NCI-H2107 treated with DMSO at 0.1 percent for 48 hours (cell line): ENCODE measurements at regions not wholly inside any gene's neighbourhood (a gene's known extent, or its start where the extent isn't known, plus 50 kb on each side); places are given as distances from the start of the nearest gene placed in this dataset.
"Not testable (repeated sequence)": the region's sequence is repeated elsewhere in the genome, so short reads cannot be mapped to it uniquely, and the experiment has no call there.

ENCODE experiments used
- DNase-seq: peaks from one replicate; lab custom pipeline; 2025; ENCODE audit not compliant: unreplicated experiment; lab: John Stamatoyannopoulos, UW

- DNase-seq: no peak
Measured at GRCh38 chr1:60746278-60746791, 336.0 kb upstream of the NFIA start.

- DNase-seq: no peak
Measured at GRCh38 chr1:60745484-60745883, 336.9 kb upstream of the NFIA start.

DNA sequence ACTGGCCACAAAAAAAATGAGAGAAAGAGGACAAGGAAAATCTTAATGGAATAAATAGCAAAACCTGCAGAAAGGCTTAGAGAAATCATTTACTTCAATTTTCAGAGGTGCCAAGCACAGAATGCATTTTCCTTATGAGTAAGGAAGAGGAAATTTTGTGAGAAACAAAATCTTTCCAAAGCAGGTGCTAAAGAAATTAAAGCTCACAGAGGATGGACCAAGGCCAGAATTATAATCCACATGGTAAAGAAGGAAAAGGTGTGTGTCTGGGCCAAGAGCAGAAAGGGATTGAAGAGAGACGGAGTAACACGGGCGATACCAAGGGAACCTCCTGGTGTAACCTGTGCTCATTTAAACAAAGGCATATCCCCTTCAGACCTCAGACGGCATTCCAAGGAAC, 340.0 kb upstream of the NFIA start:
- DNase-seq: no peak

- DNase-seq: no peak
Measured at GRCh38 chr1:60740154-60740553, 342.2 kb upstream of the NFIA start.

- DNase-seq: no peak
Measured at GRCh38 chr1:60739729-60740128, 342.6 kb upstream of the NFIA start.

GRCh38 chr1:60732977-60733401, 349.4 kb upstream of the NFIA start:
- DNase-seq: no peak

DNA sequence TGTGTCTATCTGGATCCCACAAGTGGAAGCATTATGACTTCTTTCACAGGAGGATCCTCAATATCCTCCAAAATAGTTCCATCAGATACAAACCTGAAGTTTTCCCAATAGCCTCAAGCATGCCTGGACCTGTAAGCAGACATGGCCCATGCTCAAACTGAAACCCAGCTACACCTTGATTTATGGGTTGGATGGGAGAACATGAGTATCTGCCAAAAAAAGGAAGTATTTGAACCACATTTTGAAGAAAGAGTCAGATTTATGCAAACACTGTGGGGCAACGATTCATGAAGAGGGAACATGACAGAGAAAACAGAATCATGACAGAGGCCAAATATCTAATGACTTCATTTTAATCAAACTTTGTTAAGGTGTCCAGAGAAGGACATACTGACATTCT, 351.0 kb upstream of the NFIA start:
- no peak for DNase-seq

DNA sequence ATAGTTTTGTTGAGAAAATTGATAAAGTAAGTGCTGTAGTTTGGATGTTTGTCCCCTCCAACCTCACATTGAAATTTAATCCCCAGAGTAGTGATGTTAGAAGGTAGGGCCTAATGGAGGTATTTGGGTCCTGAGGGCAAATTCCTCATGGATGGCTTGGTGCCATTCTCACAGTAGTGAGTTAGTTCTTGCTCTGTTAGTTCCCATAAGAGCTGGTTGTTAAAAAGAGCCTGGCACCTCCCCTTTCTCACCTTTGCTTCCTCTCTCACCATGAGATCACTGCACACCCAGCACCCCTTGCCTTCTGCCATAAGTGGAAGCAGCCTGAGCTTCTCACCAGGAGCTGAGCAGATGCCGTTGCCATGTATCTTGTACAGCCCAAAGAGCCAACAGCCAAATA, 354.8 kb upstream of the NFIA start:
- no peak for DNase-seq

DNA sequence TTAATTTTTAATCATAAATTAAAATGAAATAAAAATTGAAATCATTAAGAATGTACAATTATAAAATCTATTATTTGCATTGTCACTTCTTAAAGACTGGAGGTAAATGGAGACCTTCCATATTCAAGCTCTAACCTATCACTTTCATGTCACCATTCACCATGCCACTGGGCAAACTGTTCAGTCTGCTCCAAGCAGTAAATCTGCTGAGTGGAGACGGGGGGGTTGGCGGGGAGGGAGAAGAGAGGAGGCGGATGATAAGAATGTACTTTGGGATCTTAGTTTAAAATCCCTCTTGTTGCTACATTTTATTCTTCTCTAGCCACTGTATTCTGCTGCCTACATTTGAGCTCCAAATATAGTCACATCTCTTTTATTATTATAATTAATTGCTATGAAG, 365.9 kb upstream of the NFIA start:
- no peak for DNase-seq

- no peak for DNase-seq
Measured at GRCh38 chr1:60715970-60716369, 366.4 kb upstream of the NFIA start.

DNA sequence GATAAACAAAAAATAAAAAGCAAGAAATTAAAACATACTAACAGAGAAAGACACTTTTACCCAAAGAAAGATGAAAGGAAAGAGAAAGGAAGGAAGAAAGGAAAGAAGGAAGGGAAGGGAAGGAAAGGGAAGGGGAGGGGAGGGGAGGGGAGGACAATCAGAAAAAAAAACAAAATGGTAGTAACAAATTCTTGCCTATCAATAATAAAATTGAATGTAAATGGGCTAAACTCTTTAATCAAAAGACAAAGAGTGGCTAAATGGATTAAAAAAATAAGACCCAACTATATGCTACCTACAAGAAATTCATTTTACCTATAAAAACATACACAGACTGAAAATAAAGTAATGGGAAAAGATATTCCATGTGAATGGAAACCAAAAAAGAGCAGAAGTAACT, 372.9 kb upstream of the NFIA start:
- DNase-seq: no peak

- no peak for DNase-seq
Measured at GRCh38 chr1:60705026-60705425, 377.3 kb upstream of the NFIA start.

GRCh38 chr1:60703155-60703554, 379.2 kb upstream of the NFIA start:
- no peak for DNase-seq

DNA sequence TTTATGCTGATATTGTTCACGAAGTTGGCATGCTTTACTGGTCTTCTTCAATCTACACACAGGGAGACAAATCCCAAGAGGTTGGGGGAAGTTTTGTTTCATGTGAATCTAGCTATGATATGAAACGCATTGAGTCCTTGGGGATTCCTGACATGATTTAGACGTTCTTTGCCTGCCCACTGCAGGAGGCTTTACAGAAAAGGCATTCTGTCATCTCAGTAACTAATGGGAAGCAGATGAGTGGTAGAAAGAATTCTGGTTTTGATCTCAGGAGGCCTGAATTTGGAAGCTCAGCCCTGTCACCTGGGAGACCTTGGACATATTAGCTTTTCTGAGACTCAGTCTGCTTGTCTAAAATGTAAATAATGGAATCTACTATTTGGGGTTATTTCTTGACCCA, 383.0 kb upstream of the NFIA start:
- no peak for DNase-seq

- no peak for DNase-seq
Measured at GRCh38 chr1:60697204-60697994, 385.0 kb upstream of the NFIA start.

DNA sequence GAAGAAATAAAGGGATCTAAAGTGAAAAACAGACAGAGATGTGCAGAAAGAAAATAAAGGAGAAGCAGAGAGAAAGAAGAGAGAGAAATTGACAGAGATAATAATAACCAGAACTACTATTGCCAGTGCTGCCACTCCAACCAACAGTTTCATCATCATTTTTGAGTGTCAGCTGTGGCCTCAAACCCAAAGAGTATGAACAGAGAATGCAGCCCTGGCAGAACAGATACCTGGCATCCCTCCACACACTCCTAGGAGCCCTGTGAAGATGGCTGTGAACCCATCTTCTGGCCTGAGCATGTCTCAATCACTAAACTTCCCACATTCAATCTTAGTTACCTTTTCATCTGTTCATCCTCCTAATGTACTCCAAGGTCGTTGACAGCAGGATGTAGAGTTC, 385.8 kb upstream of the NFIA start:
- DNase-seq: no peak

DNA sequence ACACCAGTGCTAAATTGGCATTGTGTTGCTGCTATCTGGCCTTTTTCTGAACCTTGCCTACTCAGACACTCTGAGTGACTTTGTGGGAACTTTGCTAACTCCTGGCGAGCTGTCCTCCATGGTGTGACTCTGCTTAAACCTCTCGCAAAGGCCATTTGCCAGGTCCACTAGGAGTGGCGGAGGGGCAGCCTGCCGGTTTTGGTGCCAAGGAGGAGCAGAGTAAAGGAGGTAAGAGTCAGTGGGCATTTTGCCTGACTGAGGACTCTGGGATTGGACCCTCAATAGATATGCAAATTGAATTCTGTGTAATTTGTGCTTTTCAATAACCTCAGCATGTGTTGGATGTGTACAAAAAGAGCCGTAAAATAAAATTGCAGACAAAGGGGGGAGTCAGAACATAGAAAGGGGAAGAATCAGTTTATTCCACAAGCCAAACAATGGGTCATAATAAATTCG, 386.6 kb upstream of the NFIA start:
- no peak for DNase-seq

DNA sequence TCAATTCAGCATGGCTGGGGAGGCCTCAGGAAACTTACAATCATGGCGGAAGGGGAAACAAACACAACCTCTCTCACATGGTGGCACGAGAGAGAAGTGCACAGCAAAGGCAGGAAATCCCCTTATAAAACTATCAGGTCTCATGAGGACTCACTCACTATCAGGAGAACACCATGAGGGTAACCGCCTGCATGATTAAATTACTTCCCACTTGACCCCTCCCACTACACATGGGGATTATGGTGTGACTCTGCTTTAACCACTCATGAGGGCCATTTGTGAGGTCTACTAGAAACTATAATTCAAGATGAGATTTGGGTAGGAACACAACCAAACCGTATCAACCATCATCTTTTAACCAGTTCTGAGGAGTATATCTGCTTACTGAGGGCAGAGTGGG, 387.4 kb upstream of the NFIA start:
- no peak for DNase-seq

DNA sequence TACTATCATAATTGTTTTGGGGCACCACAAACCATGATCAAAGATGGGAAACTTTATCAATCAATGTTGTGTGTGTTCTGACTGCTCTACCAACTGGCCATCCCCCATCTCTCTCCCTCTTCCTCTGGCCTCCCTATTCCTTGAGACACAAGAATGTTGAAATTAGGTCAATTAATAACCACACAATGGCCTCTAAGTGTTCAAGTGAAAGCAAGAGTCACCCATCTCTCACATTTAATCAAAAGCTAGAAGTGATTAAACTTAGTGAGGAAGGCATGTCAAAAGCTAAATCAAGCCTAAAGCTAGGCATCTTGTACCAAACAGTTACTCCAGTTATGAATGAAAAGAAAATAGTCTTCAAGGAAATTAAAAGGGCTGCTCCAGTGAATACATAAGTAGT, 390.3 kb upstream of the NFIA start:
- DNase-seq: no peak

GRCh38 chr1:60688221-60688620, 394.1 kb upstream of the NFIA start:
- DNase-seq: not testable (repeated sequence)

DNA sequence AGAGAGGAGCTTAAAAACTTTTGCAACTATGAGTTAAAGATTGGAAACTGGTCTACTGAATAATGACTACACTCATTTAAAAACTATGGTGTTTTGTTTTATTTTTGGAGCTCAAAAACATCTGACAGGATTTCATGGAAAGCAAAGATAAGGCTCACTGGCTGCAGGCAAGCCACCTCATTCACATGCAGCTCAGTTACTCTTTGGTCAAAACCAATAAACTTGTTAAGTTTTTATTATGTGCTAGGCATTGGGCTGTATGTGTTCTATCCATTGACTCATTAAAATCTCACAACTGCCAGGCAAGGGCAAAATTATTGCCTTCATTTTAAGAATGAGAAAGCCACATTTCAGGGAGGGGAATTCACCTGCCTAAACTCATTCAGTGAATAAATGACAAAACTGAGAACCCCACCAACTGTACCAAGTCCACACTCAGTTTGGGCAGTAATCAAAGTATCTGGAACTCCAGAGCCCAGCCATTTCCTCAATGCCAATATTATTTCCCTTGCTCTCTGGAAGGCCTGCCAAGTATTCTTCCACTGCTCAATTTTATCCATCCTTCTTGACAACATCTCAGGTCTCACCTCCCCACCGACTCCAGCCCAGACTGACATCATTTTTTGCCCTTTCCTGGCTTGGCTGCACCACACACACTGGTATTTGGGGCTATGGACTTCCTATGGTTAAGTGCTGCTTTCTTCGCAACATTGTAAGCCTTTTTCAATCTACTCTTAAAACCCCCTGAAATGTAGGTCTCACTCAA, 401.1 kb upstream of the NFIA start:
- DNase-seq: no peak
